ENCODE measurements at regions not wholly inside any gene's neighbourhood (a gene's known extent, or its start where the extent isn't known, plus 50 kb on each side); places are given as distances from the start of the nearest gene placed in this dataset.

GRCh38 chr5:61771808-61772207 is 439.8 kb downstream of the ZSWIM6 start:
- TF ChIP-seq POLR2A (IDR thresholded peaks at IDR 0.05): no peak
- TF ChIP-seq, protein P1, sequence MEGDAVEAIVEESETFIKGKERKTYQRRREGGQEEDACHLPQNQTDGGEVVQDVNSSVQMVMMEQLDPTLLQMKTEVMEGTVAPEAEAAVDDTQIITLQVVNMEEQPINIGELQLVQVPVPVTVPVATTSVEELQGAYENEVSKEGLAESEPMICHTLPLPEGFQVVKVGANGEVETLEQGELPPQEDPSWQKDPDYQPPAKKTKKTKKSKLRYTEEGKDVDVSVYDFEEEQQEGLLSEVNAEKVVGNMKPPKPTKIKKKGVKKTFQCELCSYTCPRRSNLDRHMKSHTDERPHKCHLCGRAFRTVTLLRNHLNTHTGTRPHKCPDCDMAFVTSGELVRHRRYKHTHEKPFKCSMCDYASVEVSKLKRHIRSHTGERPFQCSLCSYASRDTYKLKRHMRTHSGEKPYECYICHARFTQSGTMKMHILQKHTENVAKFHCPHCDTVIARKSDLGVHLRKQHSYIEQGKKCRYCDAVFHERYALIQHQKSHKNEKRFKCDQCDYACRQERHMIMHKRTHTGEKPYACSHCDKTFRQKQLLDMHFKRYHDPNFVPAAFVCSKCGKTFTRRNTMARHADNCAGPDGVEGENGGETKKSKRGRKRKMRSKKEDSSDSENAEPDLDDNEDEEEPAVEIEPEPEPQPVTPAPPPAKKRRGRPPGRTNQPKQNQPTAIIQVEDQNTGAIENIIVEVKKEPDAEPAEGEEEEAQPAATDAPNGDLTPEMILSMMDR (IDR thresholded peaks at IDR 0.05): no peak
- TF ChIP-seq POLR2AphosphoS5 (IDR thresholded peaks at IDR 0.05; ENCODE audit: insufficient read depth in 1 of 2, low read depth in 1 of 2): no peak

Data from vagina (tissue), 2 donors.